Ammon's horn (tissue), 1 donor: ENCODE measurements at regions not wholly inside any gene's neighbourhood (a gene's known extent, or its start where the extent isn't known, plus 50 kb on each side); places are given as distances from the start of the nearest gene placed in this dataset.
"Not testable (repeated sequence)": the region's sequence is repeated elsewhere in the genome, so short reads cannot be mapped to it uniquely, and the experiment has no call there.

ENCODE experiments used
- DNase-seq: peaks from one replicate; pipeline ENCODE4 v3.0.0-alpha.2; 2016; ENCODE audit warnings: low spot score

DNA sequence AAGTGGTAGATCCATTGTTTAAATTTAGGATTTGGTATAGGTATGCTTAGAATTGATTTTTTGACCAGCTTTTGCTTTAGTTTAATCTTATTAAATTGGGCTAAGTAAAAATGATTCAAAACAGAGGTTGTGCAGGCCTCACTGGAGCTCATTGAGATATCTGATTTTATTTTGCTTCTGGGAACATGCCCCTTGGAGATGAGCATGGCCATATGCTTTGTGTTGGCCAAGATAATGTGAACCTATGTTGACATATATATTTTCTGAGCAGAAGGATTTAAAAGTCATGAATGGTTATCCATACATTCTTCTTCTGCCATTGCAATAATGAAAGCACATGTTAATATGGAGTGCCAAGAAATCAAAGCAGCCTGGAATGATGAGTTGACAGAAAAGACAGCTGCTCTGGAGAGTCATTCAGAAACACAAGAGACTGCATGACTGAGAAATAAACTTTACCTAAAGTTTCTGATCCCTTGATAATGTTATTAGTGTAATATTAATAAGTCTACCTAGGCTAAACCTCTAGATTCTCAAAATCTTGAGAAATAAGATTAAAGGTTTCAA, 489.7 kb upstream of the GNPDA2 start:
- DNase-seq: no peak

DNA sequence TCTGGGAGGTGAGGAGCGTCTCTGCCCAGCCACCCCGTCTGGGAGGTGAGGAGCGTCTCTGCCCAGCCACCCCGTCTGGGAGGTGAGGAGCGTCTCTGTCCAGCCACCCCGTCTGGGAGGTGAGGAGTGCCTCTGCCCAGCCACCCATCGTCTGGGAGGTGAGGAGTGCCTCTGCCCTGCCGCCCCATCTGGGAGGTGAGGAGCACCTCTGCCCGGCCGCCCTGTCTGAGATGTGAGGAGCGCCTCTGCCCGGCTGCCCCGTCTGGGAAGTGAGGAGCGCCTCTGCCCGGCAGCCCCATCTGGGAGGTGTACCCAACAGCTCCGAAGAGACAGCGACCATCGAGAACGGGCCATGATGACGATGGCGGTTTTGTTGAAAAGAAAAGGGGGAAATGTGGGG, 482.1 kb upstream of the GNPDA2 start:
- DNase-seq: not testable (repeated sequence)

DNA sequence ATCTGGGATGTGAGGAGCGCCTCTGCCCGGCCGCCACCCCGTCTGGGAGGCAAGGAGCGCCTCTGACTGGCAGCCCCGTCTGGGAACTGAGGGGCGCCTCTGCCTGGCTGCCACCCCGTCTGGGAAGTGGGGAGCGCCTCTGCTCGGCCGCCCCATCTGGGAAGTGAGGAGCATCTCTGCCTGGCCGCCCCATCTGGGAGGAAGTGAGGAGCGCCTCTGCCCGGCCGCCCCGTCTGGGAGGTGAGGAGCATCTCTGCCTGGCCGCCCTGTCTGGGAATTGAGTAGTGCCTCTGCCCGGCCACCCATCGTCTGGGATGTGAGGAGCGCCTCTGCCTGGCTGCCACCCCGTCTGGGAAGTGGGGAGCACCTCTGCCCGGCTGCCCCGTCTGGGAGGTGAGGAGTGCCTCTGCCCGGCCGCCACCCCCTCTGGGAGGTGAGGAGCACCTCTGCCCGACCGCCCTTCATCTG, 481.5 kb upstream of the GNPDA2 start:
- DNase-seq: not testable (repeated sequence)

DNA sequence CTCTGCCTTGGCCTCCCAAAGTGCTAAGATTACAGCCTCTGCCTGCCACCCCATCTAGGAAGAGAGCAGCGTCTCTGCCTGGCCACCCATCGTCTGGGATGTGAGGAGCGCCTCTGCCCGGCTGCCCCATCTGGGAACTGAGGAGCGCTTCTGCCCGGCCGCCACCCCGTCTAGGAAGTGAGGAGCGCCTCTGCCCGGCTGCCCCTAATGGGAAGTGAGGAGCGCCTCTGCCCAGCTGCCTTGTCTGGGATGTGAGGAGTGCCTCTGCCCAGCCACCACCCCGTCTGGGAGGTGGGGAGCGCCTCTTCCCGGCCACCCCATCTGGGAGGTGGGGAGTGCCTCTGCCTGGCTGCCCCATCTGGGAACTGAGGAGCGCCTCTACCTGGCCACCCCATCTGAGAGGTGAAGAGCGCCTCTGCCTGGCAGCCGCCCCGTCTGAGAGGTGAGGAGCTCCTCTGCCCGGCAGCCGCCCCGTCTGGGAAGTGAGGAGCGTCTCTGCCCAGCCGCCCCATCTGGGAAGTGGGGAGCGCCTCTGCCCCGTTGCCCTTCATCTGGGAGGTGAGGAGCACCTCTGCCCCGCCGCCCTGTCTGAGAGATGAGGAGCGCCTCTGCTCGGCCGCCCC, 481.0 kb upstream of the GNPDA2 start:
- not testable (repeated sequence) for DNase-seq

DNA sequence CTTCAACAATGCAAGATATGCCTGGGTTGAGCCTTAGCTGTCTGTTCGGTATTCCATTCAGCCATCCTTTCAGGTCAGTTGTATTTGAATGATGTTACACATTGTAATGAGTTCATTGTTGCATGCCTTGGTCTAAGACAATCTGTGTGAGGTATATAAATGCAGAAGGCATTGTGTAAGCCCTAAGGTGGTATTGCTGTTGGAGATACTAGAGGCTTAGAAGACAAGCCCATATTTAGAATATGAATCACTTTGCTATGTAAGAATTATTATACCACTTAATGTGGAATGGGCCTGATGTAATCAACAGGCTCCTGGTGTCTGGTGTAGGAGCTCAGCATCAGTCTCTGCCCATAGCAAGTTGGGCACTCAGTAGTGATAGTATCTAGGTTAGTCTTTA, 473.4 kb upstream of the GNPDA2 start:
- no peak for DNase-seq

DNA sequence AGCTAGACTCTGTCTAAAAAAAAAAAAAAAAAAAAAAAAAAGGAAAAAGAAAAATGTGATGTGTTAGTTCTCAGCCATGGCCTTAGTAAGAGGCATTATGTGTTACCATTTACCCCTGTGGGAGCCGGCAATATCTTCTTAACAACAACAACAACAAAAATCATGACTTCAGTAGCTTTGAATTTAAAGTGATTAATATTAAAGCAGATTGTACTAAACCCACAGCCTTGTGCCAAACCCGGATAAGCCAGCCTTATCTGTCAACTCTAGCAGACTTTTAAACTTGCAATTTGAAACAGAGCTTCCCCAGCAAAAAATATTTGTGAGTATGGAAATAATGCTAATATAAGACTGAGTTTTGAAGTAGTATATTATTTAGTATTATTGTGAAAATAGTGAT, 462.1 kb upstream of the GNPDA2 start:
- DNase-seq: no peak

DNA sequence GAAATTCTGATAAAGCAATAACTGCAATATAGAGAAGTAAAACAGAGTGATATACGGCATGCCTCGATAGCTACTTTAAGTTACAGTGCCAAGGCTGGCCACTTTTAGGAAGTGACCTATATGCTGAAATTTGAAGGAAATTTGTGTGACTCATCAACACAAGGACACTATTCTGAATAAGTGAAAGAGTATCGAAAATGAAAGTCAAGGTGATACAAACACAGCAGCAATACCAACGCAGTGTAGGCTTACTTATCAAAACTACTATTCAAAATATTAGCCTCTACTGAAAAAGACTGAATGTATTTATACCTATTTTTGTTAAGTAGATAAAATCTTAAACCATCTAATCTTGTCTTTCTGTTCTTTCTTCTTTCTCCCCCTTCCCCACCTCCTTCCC, 459.9 kb upstream of the GNPDA2 start:
- no peak for DNase-seq

DNA sequence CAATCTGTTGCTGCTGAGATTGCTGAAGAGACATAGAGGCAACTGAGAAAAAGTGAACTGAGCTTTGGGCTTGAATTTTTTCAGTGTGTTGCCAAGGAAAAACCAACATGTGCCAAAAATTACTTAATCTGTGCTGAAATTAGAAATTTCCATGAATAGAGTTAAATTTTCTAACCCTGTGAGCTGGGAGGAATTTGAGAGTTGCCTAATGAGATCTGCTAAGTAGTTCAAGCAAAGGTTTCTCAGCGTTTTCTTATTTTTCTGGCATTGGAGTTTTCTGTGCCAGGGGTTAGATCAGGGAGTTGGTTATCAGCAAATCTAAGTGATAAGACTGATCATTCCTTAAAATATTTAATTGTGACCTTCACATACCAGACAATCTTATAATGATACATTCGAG, 457.5 kb upstream of the GNPDA2 start:
- DNase-seq: peak; percentile 19

DNA sequence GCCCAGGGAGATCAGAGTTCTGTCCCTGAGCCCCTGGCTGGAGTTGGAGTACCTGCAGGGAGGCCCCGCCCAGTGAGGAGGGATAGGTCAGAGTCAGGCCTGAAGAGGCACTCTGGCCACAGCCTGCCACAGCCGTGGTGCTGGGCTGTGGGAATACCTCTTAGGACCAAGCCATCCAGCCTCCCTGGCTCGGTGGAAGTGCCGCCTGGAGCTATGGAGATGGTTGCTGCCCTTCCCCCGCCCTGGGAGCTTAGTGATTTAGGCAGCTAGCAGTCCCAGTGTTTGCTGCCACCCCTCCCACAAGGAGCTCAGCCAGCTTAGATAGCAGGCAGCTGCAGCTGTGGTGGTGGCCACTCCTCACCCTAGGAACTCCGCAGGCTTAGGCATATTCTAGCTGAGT, 446.3 kb upstream of the GNPDA2 start:
- no peak for DNase-seq

DNA sequence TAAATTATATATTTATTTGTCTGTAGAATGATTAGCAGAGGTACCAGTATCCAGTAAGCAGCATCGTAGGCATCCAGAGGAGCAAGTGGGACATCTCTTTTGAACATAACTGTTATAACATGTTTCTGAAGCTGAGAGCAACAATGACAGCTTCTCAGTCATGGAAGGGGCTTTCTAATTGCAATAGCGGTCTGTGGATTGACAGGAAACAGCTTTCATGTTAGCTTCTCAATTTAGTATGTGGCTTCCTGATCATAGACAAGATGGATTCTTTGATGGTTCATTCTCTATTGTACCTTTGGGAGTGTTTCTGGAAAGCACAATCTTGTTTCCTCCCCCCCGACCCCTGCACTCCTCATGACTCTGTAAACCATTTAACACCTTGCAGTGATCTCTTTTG, 434.6 kb upstream of the GNPDA2 start:
- no peak for DNase-seq

DNA sequence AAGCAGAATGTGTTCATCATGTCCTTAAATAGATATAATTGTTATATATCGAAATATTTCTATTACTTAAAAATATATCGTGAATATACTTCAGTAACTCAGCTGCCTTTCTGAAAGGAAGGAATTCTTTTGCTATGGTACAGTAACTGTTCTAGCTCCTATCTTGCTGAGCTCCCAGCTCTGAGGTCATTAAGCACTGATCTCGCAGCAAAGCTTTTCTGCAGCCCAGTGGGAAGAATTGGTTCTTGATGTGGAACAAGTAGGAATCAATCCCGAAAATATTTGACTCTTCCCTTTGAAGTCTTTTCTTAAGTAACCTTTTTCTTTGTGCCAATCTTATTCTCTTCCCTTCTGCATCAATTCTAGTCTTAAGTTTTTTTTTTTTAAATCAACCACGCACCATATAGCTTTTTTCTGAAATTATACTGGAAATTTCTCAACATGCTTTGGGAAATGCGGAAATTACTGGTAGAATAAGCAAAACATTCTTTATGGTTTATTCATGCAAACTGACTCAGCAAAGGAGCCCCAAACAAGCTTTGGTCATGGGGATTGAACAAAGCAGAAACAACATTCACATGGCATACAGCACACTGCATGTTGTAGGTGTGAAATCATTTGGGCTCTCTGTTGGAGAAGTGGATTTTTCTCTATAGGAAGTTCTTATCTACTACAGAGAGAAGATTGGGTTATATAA, 428.9 kb upstream of the GNPDA2 start:
- no peak for DNase-seq

DNA sequence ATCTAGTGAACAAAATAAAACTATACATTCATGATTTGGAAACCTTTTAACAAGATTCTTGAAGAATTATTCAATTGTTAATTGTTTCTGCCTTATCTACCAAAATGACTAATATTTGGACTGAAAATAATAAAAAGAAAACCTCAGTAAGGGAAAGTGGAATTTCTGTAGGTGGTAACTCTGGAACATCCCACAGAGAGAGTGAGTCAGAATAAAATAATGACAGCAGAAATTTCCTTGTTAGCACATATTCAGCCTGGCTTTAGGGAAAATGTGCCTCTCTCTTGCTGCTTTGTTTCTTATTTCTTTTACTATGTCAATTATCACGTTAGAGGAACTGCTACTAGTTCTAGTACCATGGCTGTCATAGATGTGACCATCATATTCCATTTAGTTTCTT, 421.5 kb upstream of the GNPDA2 start:
- peak; percentile 22 for DNase-seq

DNA sequence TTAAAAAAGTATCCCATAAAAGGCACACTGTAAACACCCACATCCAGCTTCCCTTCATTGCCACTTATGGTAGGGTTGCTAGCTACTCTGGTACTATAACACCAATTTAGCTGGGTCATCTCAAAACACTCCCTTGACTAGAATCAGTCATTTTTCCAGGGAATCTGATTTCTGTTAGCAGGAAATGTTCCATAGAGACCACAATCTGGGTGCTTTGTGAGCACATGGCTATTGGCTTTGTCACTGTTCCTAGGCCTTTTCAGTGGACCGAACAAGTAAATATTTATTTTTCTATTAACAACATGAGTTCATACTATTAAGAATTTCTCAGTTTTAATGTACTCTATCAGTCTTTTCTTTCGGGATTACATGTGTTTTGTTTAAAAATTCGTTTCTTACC, 404.7 kb upstream of the GNPDA2 start:
- DNase-seq: no peak

DNA sequence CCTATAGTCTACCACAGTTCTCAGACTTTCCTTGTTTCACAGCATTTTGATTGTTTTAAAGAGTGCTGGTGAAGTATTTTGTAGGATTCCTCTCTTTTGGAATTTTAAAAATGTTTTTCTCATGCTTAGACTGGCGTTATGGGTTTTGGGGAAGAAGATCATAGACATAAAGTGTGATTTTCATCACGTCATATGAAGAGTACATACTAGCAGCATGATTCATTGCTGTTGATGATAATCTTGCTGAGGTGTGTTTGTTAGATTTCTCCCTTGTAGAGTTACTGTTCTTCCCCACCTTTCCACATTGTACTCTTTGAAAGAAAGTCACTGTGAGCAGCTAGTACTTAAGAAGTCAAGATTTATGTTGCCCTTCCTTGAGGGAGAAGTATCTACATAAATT, 396.1 kb upstream of the GNPDA2 start:
- DNase-seq: no peak

DNA sequence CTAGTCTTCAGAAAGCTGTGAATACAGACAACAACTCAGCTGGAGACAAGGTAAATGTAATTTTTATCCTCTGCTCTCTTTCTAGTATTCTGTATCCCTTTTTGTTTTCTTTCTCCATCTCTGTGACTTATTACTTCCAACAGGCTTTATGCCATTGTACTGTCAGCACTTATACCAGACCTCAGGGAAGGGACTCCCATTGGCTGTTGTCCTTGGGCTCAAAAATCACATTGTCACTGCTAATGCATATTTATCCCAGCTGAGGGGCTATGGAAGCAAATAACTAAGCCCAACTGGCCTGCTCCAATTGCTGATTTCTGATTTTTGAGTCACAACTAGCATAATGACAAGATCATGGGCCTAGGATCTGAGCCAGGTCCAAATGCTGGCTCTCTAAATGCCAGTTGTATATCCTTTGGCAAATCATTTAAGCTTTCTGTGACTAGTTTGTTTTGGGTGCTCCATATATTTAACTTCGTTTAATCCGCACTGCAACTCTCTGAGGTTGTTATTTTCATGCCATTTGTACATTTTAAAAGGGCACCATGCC, 395.1 kb upstream of the GNPDA2 start:
- no peak for DNase-seq

DNA sequence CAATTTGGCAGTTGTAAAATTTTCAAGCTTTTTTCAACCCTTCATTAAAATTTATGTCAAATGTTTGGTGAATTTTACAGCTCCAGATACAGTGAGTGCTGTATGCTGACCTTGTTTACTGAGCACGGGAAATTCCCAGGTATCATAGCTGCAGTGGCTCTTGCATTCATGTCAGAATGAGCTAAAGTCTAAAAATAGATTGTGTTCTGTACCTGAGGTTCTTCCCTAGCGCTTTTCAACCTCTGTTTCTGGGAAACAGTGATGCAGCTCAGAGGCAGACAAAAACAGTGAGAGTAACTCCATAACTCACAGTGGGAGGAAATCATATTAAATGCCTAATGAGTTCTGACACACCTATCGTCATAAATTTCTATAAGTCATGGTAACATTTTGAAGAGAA, 393.8 kb upstream of the GNPDA2 start:
- DNase-seq: no peak

DNA sequence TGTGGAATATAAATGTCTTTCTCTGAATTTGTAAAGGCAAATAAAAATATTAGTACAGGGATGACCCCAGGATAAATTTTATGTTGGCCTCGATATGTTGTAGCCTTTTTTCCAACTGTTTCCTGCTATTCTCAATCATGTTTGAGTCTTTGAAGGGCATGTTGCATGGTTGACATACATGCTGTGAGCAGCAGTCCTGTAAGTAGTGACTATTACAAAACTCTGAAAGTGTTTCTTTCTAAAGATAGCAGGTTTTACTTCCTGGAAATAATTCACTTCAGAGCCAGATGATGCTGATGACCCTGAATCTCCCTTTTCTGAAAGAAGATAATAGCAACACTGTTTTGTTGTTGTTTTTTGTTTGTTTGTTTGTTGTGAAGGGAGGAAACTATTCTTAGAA, 393.0 kb upstream of the GNPDA2 start:
- no peak for DNase-seq

DNA sequence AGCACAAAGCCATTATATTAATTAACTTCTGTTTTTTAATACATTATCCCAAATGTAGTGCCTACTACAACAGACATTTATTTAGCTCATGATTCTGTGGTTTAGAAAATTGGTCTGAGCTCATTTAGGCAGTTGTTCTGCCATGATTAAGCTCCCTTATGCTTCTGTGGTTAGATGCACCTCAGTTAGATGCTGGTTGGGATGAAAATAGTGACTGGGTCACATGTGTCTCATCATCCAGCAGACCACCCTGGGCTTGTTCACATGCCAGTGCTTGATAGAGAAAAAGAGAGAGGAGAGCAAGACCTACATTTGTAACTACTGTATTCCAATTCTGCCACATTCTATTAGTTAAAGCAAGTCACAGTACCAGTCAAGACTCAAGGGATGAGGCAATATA, 376.4 kb upstream of the GNPDA2 start:
- DNase-seq: no peak

DNA sequence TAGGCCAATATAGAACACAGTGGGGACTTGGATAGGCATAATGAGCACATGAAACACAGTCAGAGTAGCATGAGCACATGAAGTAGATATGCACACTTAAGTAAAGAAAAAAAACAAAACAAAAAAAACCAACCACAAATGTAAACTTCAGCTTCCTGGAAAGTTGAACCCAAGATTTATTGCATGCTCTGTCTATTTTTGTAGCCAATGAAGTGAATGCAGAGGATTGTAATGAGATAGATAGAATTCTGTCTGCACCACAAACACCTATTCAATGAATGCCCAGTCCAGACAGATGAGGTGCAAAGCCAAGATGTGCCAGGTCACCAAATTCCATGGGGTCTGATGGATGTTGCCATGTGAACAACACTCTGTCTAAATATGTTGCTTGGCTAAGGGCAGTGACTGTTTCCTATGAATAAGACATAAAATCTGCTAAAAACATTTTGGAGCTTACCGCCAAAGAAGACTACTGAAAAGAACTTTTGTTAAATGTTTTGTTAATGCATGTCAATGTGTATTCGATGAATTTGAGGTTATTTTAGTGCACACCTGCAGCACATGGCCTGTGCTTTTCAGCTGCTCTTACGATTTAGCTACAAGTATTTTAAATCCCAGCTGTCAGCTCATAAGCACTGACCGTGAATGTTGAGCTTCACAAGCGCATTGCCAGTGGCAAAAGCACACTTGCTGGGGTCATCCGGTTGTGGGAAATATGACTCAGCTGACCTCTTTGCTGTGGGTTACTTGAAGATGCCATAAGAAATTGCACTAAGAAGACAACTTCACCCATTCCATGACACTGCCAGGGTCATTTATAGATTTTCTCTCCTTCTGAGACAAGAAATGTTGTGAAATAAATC, 374.8 kb upstream of the GNPDA2 start:
- peak; percentile 9 for DNase-seq

DNA sequence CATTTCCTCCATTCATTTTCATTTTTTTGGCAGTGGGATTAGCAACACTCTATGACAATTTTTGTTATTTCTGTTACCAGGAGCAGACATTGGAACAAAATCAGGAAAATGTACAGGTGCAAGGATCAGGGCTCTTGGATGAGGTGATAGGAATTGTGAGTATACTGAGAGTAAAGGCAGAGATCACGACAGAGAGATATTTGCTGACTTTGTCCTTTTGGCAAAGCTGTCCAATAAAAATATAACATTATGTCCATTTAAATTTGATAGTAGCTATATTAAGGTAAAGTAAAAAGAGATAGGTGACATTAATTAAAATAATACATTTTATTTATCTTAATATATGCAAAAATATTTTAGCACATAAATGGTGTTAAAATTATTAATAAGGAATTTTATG, 373.1 kb upstream of the GNPDA2 start:
- no peak for DNase-seq

DNA sequence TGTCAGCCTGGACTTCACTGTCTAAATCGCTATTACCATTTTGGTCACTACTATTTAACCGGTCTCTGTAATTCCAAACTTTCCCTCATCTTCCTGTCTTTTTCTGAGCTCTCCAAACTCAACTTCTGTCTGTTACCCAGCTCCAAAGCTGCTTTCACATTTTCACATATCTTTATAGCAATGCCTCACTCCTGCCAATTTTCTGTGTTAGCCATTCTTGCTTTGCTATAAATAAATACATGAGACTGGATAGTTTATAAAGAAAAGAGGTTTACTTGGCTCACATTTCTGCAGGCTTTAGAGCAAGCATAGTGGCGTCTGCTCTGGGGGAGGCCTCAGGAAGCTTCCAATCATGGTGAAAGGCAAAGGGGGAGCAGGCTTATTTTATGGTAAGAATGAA, 368.3 kb upstream of the GNPDA2 start:
- no peak for DNase-seq

DNA sequence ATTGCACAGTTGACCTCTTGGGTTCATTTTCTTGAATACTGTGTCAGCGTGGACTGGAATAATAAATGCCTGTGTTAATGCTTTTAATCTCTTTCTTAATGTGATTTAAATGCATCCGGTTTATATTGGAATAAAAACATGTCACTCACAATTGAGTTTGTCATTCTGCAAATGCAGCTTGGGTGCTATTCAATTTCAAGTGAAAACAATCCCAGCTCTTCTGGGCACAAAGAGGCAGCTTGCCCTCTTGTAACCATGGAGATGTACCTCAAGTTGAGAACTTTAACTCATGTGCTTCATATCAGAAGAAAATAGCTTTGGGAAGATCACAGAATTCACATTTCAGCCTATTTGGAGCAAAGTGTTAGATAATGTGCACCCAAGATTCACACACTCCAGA, 355.7 kb upstream of the GNPDA2 start:
- DNase-seq: peak; percentile 40
